Heart right ventricle (tissue), 16 donors: ENCODE measurements at regions not wholly inside any gene's neighbourhood (a gene's known extent, or its start where the extent isn't known, plus 50 kb on each side); places are given as distances from the start of the nearest gene placed in this dataset.

ENCODE experiments used
- ATAC-seq, 8 donors: fragments of 200-7000 bp; cut with Tn5 transposase; one replicate each; pipeline ENCODE4 v1.9.1; 2020; ENCODE audit warnings: mild to moderate bottlenecking in 8 of 8, moderate library complexity in 8 of 8, moderate number of reproducible peaks in 1 of 8
- DNase-seq, 2 donors: peaks; one replicate each; pipeline ENCODE4 v3.0.0-alpha.2; 2020
- H3K27ac ChIP-seq, 10 donors: fragments of 200-600 bp; sonication (generic) in 2 of 10; one replicate each; pipeline versions ENCODE4 v1.5.0 to v1.8.0; 2020 to 2022; ENCODE audit warnings: mild to moderate bottlenecking in 3 of 10
- H3K27me3 ChIP-seq, 7 donors: fragments of 200-600 bp; one replicate each; pipeline ENCODE4 v1.8.0; 2021 to 2022; ENCODE audit warnings: mild to moderate bottlenecking in 2 of 7
- H3K36me3 ChIP-seq, 9 donors: fragments of 200-600 bp; sonication (generic) in 1 of 9; one replicate each; pipeline versions ENCODE4 v1.5.0 to v1.8.0; 2020 to 2022; ENCODE audit warnings: mild to moderate bottlenecking in 2 of 9
- H3K4me1 ChIP-seq, 9 donors: fragments of 200-600 bp; sonication (generic) in 1 of 9; one replicate each; pipeline versions ENCODE4 v1.5.0 to v1.8.0; 2020 to 2022; ENCODE audit warnings: mild to moderate bottlenecking in 4 of 9
- H3K4me3 ChIP-seq, 10 donors: fragments of 200-600 bp; sonication (generic) in 2 of 10; one replicate each; pipeline versions ENCODE4 v1.5.0 to v1.8.0; 2020 to 2022; ENCODE audit warnings: mild to moderate bottlenecking in 7 of 10, moderate library complexity in 2 of 10
- H3K9me3 ChIP-seq, 11 donors: fragments of 200-600 bp in 10 of 11; sonication (generic) in 2 of 11; one replicate each; pipeline versions ENCODE4 v1.5.0 to v1.8.0; 2013 to 2022; ENCODE audit warnings: mild to moderate bottlenecking in 2 of 11, control low read depth in 1 of 11, moderate library complexity in 1 of 11
- CTCF ChIP-seq, 9 donors: fragments of 200-600 bp; sonication (generic) in 2 of 9; IDR thresholded peaks; one replicate each; pipeline versions ENCODE4 v1.5.0 to v1.8.0; 2021 to 2022; ENCODE audit warnings: antibody characterized with exemption in 9 of 9, mild to moderate bottlenecking in 5 of 9, moderate library complexity in 1 of 9
- WGBS, 2 donors: extraction: QIAGEN DNeasy Blood & Tissue Kit; methylation state at CpG; one replicate each; pipeline ENCODE4 v1.1.7; 2013; ENCODE audit warnings: inconsistent platforms in 1 of 2; 5-methylcytosine and 5-hydroxymethylcytosine counted together
- intact Hi-C, 10 donors: fragments of 100-400 bp; cut with DNase I; formaldehyde crosslinking; loops; one replicate each; pipeline versions ENCODE4 v1.11.1 to v1.14.2; 2022
- donor health status: Arrhythmogenic right ventricular cardiomyopathy.
- donor health status: ischemic (EF 13 %, LVEDD 7.1; RV severe dilation, severe dysfunction).
- donor health status: healthy with polysubstance abuse.
- donor health status: DM: no; HTN: yes; CAD: no.
- donor health status: DM: no; HTN: no; CAD: no.
- donor health status: ischemic (EF 25% LVEDD 6.9; RV normal size, moderate dysfunction).
- donor health status: ischemic (EF 25% LVEDD 5.7; RV mildly dilated, moderate dysfunction).
- donor health status: healthy.
- donor health status: DM: yes; HTN: yes; CAD: no.
- donor health status: Ischemic cardiomyopathy.
- donor health status: ischemic (EF 35%, LVEDD 5.7; RV mildly dilated, moderate dysfunction).
- donor health status: nonischemic (EF 11% LVEDD 7.7; RV severe dilation, severe dysfunction).
- donor health status: DM: yes; HTN: yes; CAD: no.
- donor health status: PGD.
- donor health status: ischemic (EF 29% LVEDD 5.4; RV normal size, mild dysfunction).
- donor health status: nonischemic (EF 23%, LVEDD 6.1; RV moderate dilation, normal function).

- DNase-seq: peak in 1 of 2 donors; percentile 88
- no peaks in the 10 kb centered on the region for H3K27me3 ChIP-seq
- no peaks in the 10 kb centered on the region for H3K36me3 ChIP-seq
- peak overlapping the region in 5 of 10 donors; percentile 21 to 39 (median 35) for H3K4me3 ChIP-seq
- 5 to 15% methylated on average over 6 of the region's 6 CpGs for WGBS, 2 donors
- peak overlapping the region; percentile 76 to 94 (median 86) for H3K27ac ChIP-seq
- peaks cover 12 to 71% (median 61%) of the 10 kb centered on the region in 9 donors for H3K4me1 ChIP-seq
- H3K9me3 ChIP-seq: no peaks in the 10 kb centered on the region
- TF ChIP-seq CTCF (IDR thresholded peaks at IDR 0.05): peak in 5 of 9 donors; percentile 16 to 46 (median 29)
- intact Hi-C loops: loop anchor here (1.0 to 10.0 kb wide), 18 partner anchors 39 to 233 kb away; partner anchors contain the start of genes CAV1 (in 8 of the 10) and CAV2 (in 1 of the 10)
- ATAC-seq: peak; percentile 68 to 84 (median 82)
Measured at GRCh38 chr7:116354171-116354545, 143.8 kb downstream of the TES start.

GRCh38 chr7:116354546-116355423 is 144.4 kb downstream of the TES start:
- Histone ChIP-seq H3K9me3 (no peaks in the 10 kb centered on the region), H3K4me3 (peak overlapping the region in 6 of 10 donors; percentile 21 to 39 (median 30)), H3K27me3 (no peaks in the 10 kb centered on the region), H3K36me3 (no peaks in the 10 kb centered on the region), H3K27ac (peak overlapping the region; percentile 76 to 94 (median 86)), H3K4me1 (peaks cover 12 to 73% (median 61%) of the 10 kb centered on the region in 9 donors)
- WGBS, 2 donors: 1 to 2% methylated on average over 10 of the region's 10 CpGs
- intact Hi-C loops: loop anchor here (1.0 to 10.0 kb wide), 21 partner anchors 38 to 233 kb away; partner anchors contain the start of genes CAV1 (in 9 of the 10) and CAV2 (in 2 of the 10)
- TF ChIP-seq CTCF (IDR thresholded peaks at IDR 0.05): no peak
- DNase-seq (peak; percentile 67 to 88), ATAC-seq (peak; percentile 75 to 86 (median 83))

GRCh38 chr7:116355424-116355765 is 144.1 kb upstream of the CAV2 start:
- WGBS, 2 donors: 19 to 31% methylated on average over 2 of the region's 2 CpGs
- no peaks in the 10 kb centered on the region for H3K9me3 ChIP-seq
- TF ChIP-seq CTCF (IDR thresholded peaks at IDR 0.05): no peak
- peak overlapping the region in 6 of 10 donors; percentile 21 to 39 (median 30) for H3K4me3 ChIP-seq
- intact Hi-C loops: loop anchor here in 9 of 10 donors (2.0 to 10.0 kb wide), 15 partner anchors 37 to 229 kb away; partner anchors contain the start of genes CAV1 (in 7 of the 9) and CAV2 (in 2 of the 9)
- peaks cover 12 to 73% (median 61%) of the 10 kb centered on the region in 9 donors for H3K4me1 ChIP-seq
- no peaks in the 10 kb centered on the region for H3K27me3 ChIP-seq
- H3K27ac ChIP-seq: peak overlapping the region; percentile 76 to 94 (median 86)
- DNase-seq: no peak
- no peak for ATAC-seq
- H3K36me3 ChIP-seq: no peaks in the 10 kb centered on the region

GRCh38 chr7:116356333-116356965 is 143.1 kb upstream of the CAV2 start:
- Histone ChIP-seq H3K4me1 (peaks cover 12 to 75% (median 61%) of the 10 kb centered on the region in 9 donors), H3K4me3 (peak overlapping the region in 3 of 10 donors; percentile 35 to 39 (median 36))

More at GRCh38 chr7:116356333-116356965, 143.1 kb upstream of the CAV2 start:
- H3K9me3 ChIP-seq: peaks cover 0 to 5% (median 0%) of the 10 kb centered on the region in 11 donors
- no peaks in the 10 kb centered on the region for H3K36me3 ChIP-seq
- DNase-seq (no peak), ATAC-seq (peak in 1 of 8 donors; percentile 9)
- no peak for TF ChIP-seq CTCF (IDR thresholded peaks at IDR 0.05)
- H3K27ac ChIP-seq: peak overlapping the region; percentile 76 to 94 (median 86)
- no peaks in the 10 kb centered on the region for H3K27me3 ChIP-seq
- WGBS, 2 donors: 64 to 65% methylated on average over 1 of the region's 1 CpG
- intact Hi-C loops: loop anchor here in 8 of 10 donors (5.0 to 10.0 kb wide), 10 partner anchors 86 to 228 kb away; partner anchors contain the start of genes CAV1 (in 4 of the 8) and CAV2 (in 2 of the 8)
